Activated CD8-positive, alpha-beta memory T cell treated with anti-CD3 and anti-CD28 coated beads, Interleukin-2, amount 50 U/mL, for 24 hours (primary cell): ENCODE measurements at regions not wholly inside any gene's neighbourhood (a gene's known extent, or its start where the extent isn't known, plus 50 kb on each side); places are given as distances from the start of the nearest gene placed in this dataset.
"Not testable (repeated sequence)": the region's sequence is repeated elsewhere in the genome, so short reads cannot be mapped to it uniquely, and the experiment has no call there.

Source experiments
- DNase-seq: peaks from one replicate; pipeline ENCODE4 v3.0.0-alpha.2; 2020; ENCODE audit errors: extremely low read depth

GRCh38 chr6:155538708-155539390 is 83.2 kb upstream of the NOX3 start:
- no peak for DNase-seq

GRCh38 chr6:155534678-155535077 is 79.0 kb upstream of the NOX3 start:
- DNase-seq, result no peak

GRCh38 chr6:155530219-155530834 is 74.7 kb upstream of the NOX3 start:
- no peak for DNase-seq

- not testable (repeated sequence) for DNase-seq
Observed at GRCh38 chr6:155529814-155530213, 74.2 kb upstream of the NOX3 start.

- DNase-seq, result no peak
Observed at GRCh38 chr6:155528982-155529453, 73.4 kb upstream of the NOX3 start.

- DNase-seq, result no peak
Observed at GRCh38 chr6:155528335-155528734, 72.7 kb upstream of the NOX3 start.

- DNase-seq, result no peak
Observed at GRCh38 chr6:155527443-155527842, 71.8 kb upstream of the NOX3 start.

- DNase-seq, result no peak
Observed at GRCh38 chr6:155523821-155524651, 68.4 kb upstream of the NOX3 start.

- DNase-seq, result no peak
Observed at GRCh38 chr6:155521719-155522118, 66.1 kb upstream of the NOX3 start.

- no peak for DNase-seq
Observed at GRCh38 chr6:155520078-155520477, 64.4 kb upstream of the NOX3 start.

- DNase-seq, result no peak
Observed at GRCh38 chr6:155519176-155519738, 63.6 kb upstream of the NOX3 start.

- no peak for DNase-seq
Observed at GRCh38 chr6:155517294-155517693, 61.7 kb upstream of the NOX3 start.

- no peak for DNase-seq
Observed at GRCh38 chr6:155510879-155511278, 55.2 kb upstream of the NOX3 start.

GRCh38 chr6:155509743-155510475 is 54.3 kb upstream of the NOX3 start:
- DNase-seq, result no peak

GRCh38 chr6:155505608-155505989 is 50.0 kb upstream of the NOX3 start:
- DNase-seq, result no peak
